Keratinocyte (primary cell): ENCODE measurements at regions not wholly inside any gene's neighbourhood (a gene's known extent, or its start where the extent isn't known, plus 50 kb on each side); places are given as distances from the start of the nearest gene placed in this dataset.

ENCODE experiments used
- DNase-seq: peaks from one replicate; pipeline ENCODE4 v3.0.0-alpha.2; 2011; ENCODE audit warnings: low read depth, missing footprints, low spot score
- FAIRE-seq: peaks from 2 replicates; lab custom pipeline; 2011; peaks lifted over from hg19 to GRCh38; lab: Jason Lieb, UNC
- H2AFZ ChIP-seq: 2 replicates; pipeline ENCODE4 v1.6.0; 2012; ENCODE audit warnings: low read length, control low read depth, inconsistent platforms; ENCODE audit not compliant: control insufficient read depth
- H3K27ac ChIP-seq: 2 replicates; pipeline ENCODE4 v1.5.1; 2011; ENCODE audit warnings: low read length; ENCODE audit not compliant: control insufficient read depth, insufficient read depth
- H3K27me3 ChIP-seq: 3 replicates; pipeline ENCODE4 v1.6.0; 2011; ENCODE audit warnings: low read length; ENCODE audit not compliant: control insufficient read depth, insufficient read depth; ENCODE audit errors: extremely low read depth
- H3K36me3 ChIP-seq, 2 experiments: 2 replicates in 1 of 2; 3 replicates in 1 of 2; pipeline ENCODE4 v1.5.1; 2011; ENCODE audit warnings: low read length in 2 of 2, mild to moderate bottlenecking in 1 of 2; ENCODE audit not compliant: control insufficient read depth in 2 of 2, insufficient read depth in 2 of 2; ENCODE audit errors: extremely low read depth in 1 of 2
- H3K4me1 ChIP-seq: 3 replicates; pipeline ENCODE4 v1.5.1; 2011; ENCODE audit warnings: low read length; ENCODE audit not compliant: control insufficient read depth, insufficient read depth; ENCODE audit errors: extremely low read depth
- H3K4me2 ChIP-seq: 3 replicates; pipeline ENCODE4 v1.6.0; 2011; ENCODE audit warnings: low read depth, low read length; ENCODE audit not compliant: control insufficient read depth, insufficient read depth; ENCODE audit errors: extremely low read depth
- H3K4me3 ChIP-seq, 3 experiments: fragments of 200-600 bp in 1 of 3; sonication (generic) in 1 of 3; 2 replicates in 2 of 3; 3 replicates in 1 of 3; pipeline ENCODE4 v1.5.1; 2011 to 2016; ENCODE audit warnings: low read length in 3 of 3, mild to moderate bottlenecking in 3 of 3, control low read depth in 2 of 3, inconsistent platforms in 1 of 3, low read depth in 1 of 3, mixed read lengths in 1 of 3, mixed run types in 1 of 3, moderate library complexity in 1 of 3; ENCODE audit not compliant: control insufficient read depth in 2 of 3, insufficient read depth in 2 of 3; ENCODE audit errors: extremely low read depth in 1 of 3
- H3K79me2 ChIP-seq: 2 replicates; pipeline ENCODE4 v1.6.0; 2012; ENCODE audit warnings: low read length; ENCODE audit not compliant: control insufficient read depth, insufficient read depth
- H3K9ac ChIP-seq: 3 replicates; pipeline ENCODE4 v1.6.0; 2011; ENCODE audit warnings: low read length; ENCODE audit not compliant: control insufficient read depth, insufficient read depth; ENCODE audit errors: extremely low read depth
- H3K9me1 ChIP-seq: 3 replicates; pipeline ENCODE4 v1.6.0; 2011; ENCODE audit warnings: low read length; ENCODE audit not compliant: control insufficient read depth, insufficient read depth; ENCODE audit errors: extremely low read depth
- H3K9me3 ChIP-seq: 2 replicates; pipeline ENCODE4 v1.5.1; 2012; ENCODE audit warnings: low read depth, low read length; ENCODE audit not compliant: control insufficient read depth
- H4K20me1 ChIP-seq: 3 replicates; pipeline ENCODE4 v1.6.0; 2011; ENCODE audit warnings: low read length; ENCODE audit not compliant: control insufficient read depth, insufficient read depth; ENCODE audit errors: extremely low read depth
- CTCF ChIP-seq, 3 experiments: IDR thresholded peaks in 1 of 3; conservative IDR thresholded peaks in 1 of 3; optimal IDR thresholded peaks in 1 of 3; 2 replicates in 2 of 3; 3 replicates in 1 of 3; pipeline versions ENCODE3 to v1.5.1; 2011; ENCODE audit warnings: low read length in 3 of 3, mild to moderate bottlenecking in 3 of 3, moderate library complexity in 2 of 3, control low read depth in 1 of 3, inconsistent platforms in 1 of 3; ENCODE audit not compliant: insufficient read depth in 2 of 3; ENCODE audit errors: extremely low read depth in 1 of 3
- EZH2 ChIP-seq: IDR thresholded peaks from one replicate; pipeline ENCODE4 v1.6.1; 2012; ENCODE audit warnings: inconsistent platforms, mild to moderate bottlenecking, low read length, moderate library complexity
- dilution Hi-C: fragments of 300-500 bp; cut with MboI; formaldehyde crosslinking; loops from one replicate; pipeline ENCODE4 v1.7.0; 2020; ENCODE audit warnings: low sequenced_read_pairs; ENCODE audit not compliant: extremely low pct_ligation_motif_present

- Histone ChIP-seq H3K27me3 (no peaks in the 10 kb centered on the region), H2AFZ (no peak overlapping the region), H3K27ac (no peak overlapping the region), H3K4me2 (no peak overlapping the region), H4K20me1 (no peaks in the 10 kb centered on the region), H3K36me3 (no peaks in the 10 kb centered on the region), H3K4me3 (no peak overlapping the region), H3K79me2 (no peaks in the 10 kb centered on the region), H3K9me3 (peaks cover 16% of the 10 kb centered on the region), H3K9ac (no peak overlapping the region), H3K4me1 (no peaks in the 10 kb centered on the region), H3K9me1 (no peaks in the 10 kb centered on the region)
- no peak for DNase-seq
- TF ChIP-seq CTCF (optimal IDR thresholded peaks at IDR 0.05 in 1 of 3, IDR thresholded peaks at IDR 0.05 in 1 of 3, conservative IDR thresholded peaks at IDR 0.05 in 1 of 3; ENCODE audit: extremely low read depth in 1 of 3, insufficient read depth in 2 of 3, low read length in 3 of 3): no peak
- TF ChIP-seq EZH2: no peak
- FAIRE-seq: no peak
- dilution Hi-C loops: no loop called here
These were observed 494.5 kb downstream of the BRD1 start for GRCh38 chr22:49333206-49333605.

- dilution Hi-C loops: no loop called here
- H3K9me3 ChIP-seq: peaks cover 19% of the 10 kb centered on the region
- no peak for FAIRE-seq
These were observed 495.0 kb downstream of the BRD1 start for GRCh38 chr22:49332691-49333090.

More at GRCh38 chr22:49332691-49333090, 495.0 kb downstream of the BRD1 start:
- Histone ChIP-seq H3K4me2 (no peak overlapping the region), H3K4me3 (no peak overlapping the region), H3K9me1 (no peaks in the 10 kb centered on the region), H2AFZ (no peak overlapping the region), H3K27ac (no peak overlapping the region), H3K27me3 (no peaks in the 10 kb centered on the region), H3K36me3 (no peaks in the 10 kb centered on the region), H3K9ac (no peak overlapping the region), H3K4me1 (no peaks in the 10 kb centered on the region), H3K79me2 (no peaks in the 10 kb centered on the region), H4K20me1 (no peaks in the 10 kb centered on the region)
- DNase-seq: no peak
- TF ChIP-seq EZH2 (no peak), CTCF (optimal IDR thresholded peaks at IDR 0.05 in 1 of 3, IDR thresholded peaks at IDR 0.05 in 1 of 3, conservative IDR thresholded peaks at IDR 0.05 in 1 of 3; ENCODE audit: extremely low read depth in 1 of 3, insufficient read depth in 2 of 3, low read length in 3 of 3) (no peak)
